Osteocyte (in vitro differentiated cells): ENCODE measurements at regions not wholly inside any gene's neighbourhood (a gene's known extent, or its start where the extent isn't known, plus 50 kb on each side); places are given as distances from the start of the nearest gene placed in this dataset.

Source experiments
- DNase-seq: peaks from one replicate; pipeline ENCODE4 v3.0.0; 2021; ENCODE audit warnings: mixed read lengths; ENCODE audit not compliant: unreplicated experiment; ENCODE audit errors: extremely low spot score
- H3K27ac Mint-ChIP-seq: one replicate; pipeline ENCODE4 v1.8.0; 2021; ENCODE audit warnings: mild to moderate bottlenecking, mixed read lengths; ENCODE audit not compliant: unreplicated experiment
- H3K27me3 Mint-ChIP-seq: one replicate; pipeline ENCODE4 v1.8.0; 2021; ENCODE audit warnings: mixed read lengths; ENCODE audit not compliant: unreplicated experiment
- H3K36me3 Mint-ChIP-seq: one replicate; pipeline ENCODE4 v1.8.0; 2021; ENCODE audit warnings: mixed read lengths; ENCODE audit not compliant: unreplicated experiment
- H3K4me1 Mint-ChIP-seq: one replicate; pipeline ENCODE4 v1.8.0; 2021; ENCODE audit warnings: mixed read lengths; ENCODE audit not compliant: unreplicated experiment
- H3K4me3 Mint-ChIP-seq: one replicate; pipeline ENCODE4 v1.8.0; 2021; ENCODE audit warnings: mild to moderate bottlenecking, moderate library complexity, mixed read lengths; ENCODE audit not compliant: unreplicated experiment
- H3K9me3 Mint-ChIP-seq: one replicate; pipeline ENCODE4 v1.8.0; 2021; ENCODE audit warnings: mixed read lengths; ENCODE audit not compliant: unreplicated experiment
- CTCF ChIP-seq: fragments of 200-600 bp; sonication (generic); IDR thresholded peaks from 2 replicates; pipeline ENCODE4 v1.5.0; 2021; ENCODE audit warnings: antibody characterized with exemption, mild to moderate bottlenecking, moderate library complexity

- no peaks in the 10 kb centered on the region for H3K36me3 Mint-ChIP-seq
- H3K27me3 Mint-ChIP-seq, result no peaks in the 10 kb centered on the region
- peak; percentile 79 for DNase-seq
- H3K4me3 Mint-ChIP-seq, result no peak overlapping the region
- H3K4me1 Mint-ChIP-seq, result no peaks in the 10 kb centered on the region
- TF ChIP-seq CTCF, result no peak
- peaks cover 4% of the 10 kb centered on the region for H3K9me3 Mint-ChIP-seq
- H3K27ac Mint-ChIP-seq, result no peak overlapping the region
Observed at GRCh38 chr2:129903586-129904425, 75.7 kb upstream of the RAB6C start.

- Mint-ChIP-seq H3K4me1 (no peaks in the 10 kb centered on the region), H3K4me3 (no peak overlapping the region), H3K27ac (no peak overlapping the region), H3K9me3 (no peaks in the 10 kb centered on the region), H3K36me3 (no peaks in the 10 kb centered on the region), H3K27me3 (no peaks in the 10 kb centered on the region)
- peak; percentile 64 for DNase-seq
- no peak for TF ChIP-seq CTCF
Observed at GRCh38 chr2:129904532-129905446, 74.7 kb upstream of the RAB6C start.

- Mint-ChIP-seq H3K27ac (no peak overlapping the region), H3K4me3 (no peak overlapping the region), H3K36me3 (no peaks in the 10 kb centered on the region), H3K27me3 (no peaks in the 10 kb centered on the region), H3K9me3 (no peaks in the 10 kb centered on the region), H3K4me1 (no peaks in the 10 kb centered on the region)
- no peak for TF ChIP-seq CTCF
- DNase-seq, result peak; percentile 79
Observed at GRCh38 chr2:129905664-129906081, 73.8 kb upstream of the RAB6C start.

- Mint-ChIP-seq H3K4me3 (no peak overlapping the region), H3K9me3 (no peaks in the 10 kb centered on the region), H3K27ac (no peak overlapping the region), H3K36me3 (no peaks in the 10 kb centered on the region), H3K27me3 (no peaks in the 10 kb centered on the region), H3K4me1 (no peaks in the 10 kb centered on the region)
- TF ChIP-seq CTCF, result no peak
- peak; percentile 79 for DNase-seq
Observed at GRCh38 chr2:129906139-129906860, 73.2 kb upstream of the RAB6C start.
